ENCODE measurements at regions not wholly inside any gene's neighbourhood (a gene's known extent, or its start where the extent isn't known, plus 50 kb on each side); places are given as distances from the start of the nearest gene placed in this dataset.

DNA sequence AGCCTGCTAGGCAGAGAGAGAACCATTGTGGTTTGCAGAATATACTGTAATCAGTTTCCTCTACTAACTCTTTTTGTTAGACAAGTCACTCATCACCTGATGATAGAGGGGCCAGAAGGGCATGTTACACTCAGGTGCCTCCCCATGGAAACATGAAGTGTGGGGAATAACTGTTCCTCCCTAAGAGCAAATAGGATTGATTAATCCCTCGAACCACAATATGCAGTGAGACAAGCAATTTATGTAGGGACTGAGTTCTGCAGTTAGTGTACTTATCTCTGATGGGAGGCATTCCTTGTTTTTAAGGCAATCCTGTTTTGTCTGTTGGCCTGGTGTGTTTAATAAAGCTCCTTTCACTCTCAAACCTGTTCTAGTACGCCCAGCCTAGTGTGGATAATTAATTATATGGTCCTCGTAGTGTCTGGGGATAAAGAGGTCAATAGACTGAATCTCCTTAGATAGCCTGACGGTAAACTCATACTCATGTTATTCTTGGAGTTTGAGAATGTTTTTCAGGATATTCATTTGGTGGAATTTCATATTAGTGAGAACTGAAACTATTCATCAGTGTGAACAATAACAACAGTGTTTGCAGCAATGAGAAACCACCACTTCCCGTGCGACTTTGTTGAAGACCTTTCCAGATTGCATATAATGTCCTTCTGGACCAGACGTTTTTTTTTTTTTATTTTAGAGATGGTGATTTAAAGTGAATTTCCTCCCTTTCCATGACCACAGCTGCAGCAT lies 344.8 kb upstream of the FZD8 start:
- TF ChIP-seq, protein P1, sequence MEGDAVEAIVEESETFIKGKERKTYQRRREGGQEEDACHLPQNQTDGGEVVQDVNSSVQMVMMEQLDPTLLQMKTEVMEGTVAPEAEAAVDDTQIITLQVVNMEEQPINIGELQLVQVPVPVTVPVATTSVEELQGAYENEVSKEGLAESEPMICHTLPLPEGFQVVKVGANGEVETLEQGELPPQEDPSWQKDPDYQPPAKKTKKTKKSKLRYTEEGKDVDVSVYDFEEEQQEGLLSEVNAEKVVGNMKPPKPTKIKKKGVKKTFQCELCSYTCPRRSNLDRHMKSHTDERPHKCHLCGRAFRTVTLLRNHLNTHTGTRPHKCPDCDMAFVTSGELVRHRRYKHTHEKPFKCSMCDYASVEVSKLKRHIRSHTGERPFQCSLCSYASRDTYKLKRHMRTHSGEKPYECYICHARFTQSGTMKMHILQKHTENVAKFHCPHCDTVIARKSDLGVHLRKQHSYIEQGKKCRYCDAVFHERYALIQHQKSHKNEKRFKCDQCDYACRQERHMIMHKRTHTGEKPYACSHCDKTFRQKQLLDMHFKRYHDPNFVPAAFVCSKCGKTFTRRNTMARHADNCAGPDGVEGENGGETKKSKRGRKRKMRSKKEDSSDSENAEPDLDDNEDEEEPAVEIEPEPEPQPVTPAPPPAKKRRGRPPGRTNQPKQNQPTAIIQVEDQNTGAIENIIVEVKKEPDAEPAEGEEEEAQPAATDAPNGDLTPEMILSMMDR (conservative IDR thresholded peaks at IDR 0.05; ENCODE audit: low read length): no peak
- no peak for TF ChIP-seq EZH2phosphoT487 (IDR thresholded peaks at IDR 0.05; ENCODE audit: borderline replicate concordance)

Measured in Loucy (cell line).